Natural killer cell (primary cell): ENCODE measurements at regions not wholly inside any gene's neighbourhood (a gene's known extent, or its start where the extent isn't known, plus 50 kb on each side); places are given as distances from the start of the nearest gene placed in this dataset.

ENCODE experiments used
- ATAC-seq, 3 donors: fragments of 150-1000 bp in 2 of 3; fragments of 200-7000 bp in 1 of 3; cut with Tn5 transposase; 1 replicate in 1 of 3; 2 replicates in 2 of 3; pipeline ENCODE4 v1.10.0; 2021; ENCODE audit warnings: mild to moderate bottlenecking in 2 of 3, moderate library complexity in 2 of 3
- DNase-seq, 2 donors: peaks; one replicate each; pipeline versions ENCODE4 v3.0.0 to v3.0.0-alpha.2; 2013 to 2021; ENCODE audit warnings: mixed read lengths in 1 of 2
- H3K27ac ChIP-seq: one replicate; pipeline ENCODE4 v1.5.1; 2013; ENCODE audit warnings: mild to moderate bottlenecking, low read length
- H3K27me3 ChIP-seq: one replicate; pipeline ENCODE4 v1.6.1; 2013; ENCODE audit warnings: low read length; ENCODE audit not compliant: control insufficient read depth, insufficient read depth
- H3K36me3 ChIP-seq: one replicate; pipeline ENCODE4 v1.6.1; 2013; ENCODE audit warnings: low read length; ENCODE audit not compliant: control insufficient read depth, insufficient read depth
- H3K4me1 ChIP-seq: one replicate; pipeline ENCODE4 v1.6.1; 2013; ENCODE audit warnings: low read length; ENCODE audit not compliant: control insufficient read depth, insufficient read depth
- H3K4me3 ChIP-seq: one replicate; pipeline ENCODE4 v1.5.1; 2013; ENCODE audit warnings: low read length
- H3K9me3 ChIP-seq: one replicate; pipeline ENCODE4 v1.6.1; 2013; ENCODE audit warnings: low read length; ENCODE audit not compliant: control insufficient read depth, insufficient read depth
- H3K27ac Mint-ChIP-seq, 2 donors: one replicate each; pipeline ENCODE4 v1.8.0; 2022; ENCODE audit warnings: mild to moderate bottlenecking in 2 of 2, mixed read lengths in 2 of 2, moderate library complexity in 1 of 2
- H3K27me3 Mint-ChIP-seq, 2 donors: one replicate each; pipeline ENCODE4 v1.8.0; 2022; ENCODE audit warnings: low read depth in 2 of 2, mixed read lengths in 2 of 2
- H3K36me3 Mint-ChIP-seq: one replicate; pipeline ENCODE4 v1.8.0; 2022; ENCODE audit warnings: mixed read lengths
- H3K4me1 Mint-ChIP-seq, 2 donors: one replicate each; pipeline ENCODE4 v1.8.0; 2022; ENCODE audit warnings: mixed read lengths in 2 of 2
- H3K4me3 Mint-ChIP-seq: one replicate; pipeline ENCODE4 v1.8.0; 2022; ENCODE audit warnings: mild to moderate bottlenecking, moderate library complexity, mixed read lengths
- H3K9me3 Mint-ChIP-seq, 2 donors: one replicate each; pipeline ENCODE4 v1.8.0; 2022; ENCODE audit warnings: mixed read lengths in 2 of 2
- CTCF ChIP-seq: fragments of 200-600 bp; IDR thresholded peaks from one replicate; pipeline ENCODE4 v1.8.0; 2022; ENCODE audit warnings: antibody characterized with exemption
- WGBS: methylation state at CpG from one replicate; pipeline ENCODE4 v1.1.7; 2013; ENCODE audit warnings: missing lambda C conversion rate; ENCODE audit not compliant: insufficient coverage; 5-methylcytosine and 5-hydroxymethylcytosine counted together
- intact Hi-C: fragments of 100-400 bp; cut with micrococcal nuclease; formaldehyde crosslinking; loops from one replicate; pipeline ENCODE4 v1.14.2; 2022

- intact Hi-C loops: no loop called here
Observed at GRCh38 chr20:8964959-8965562, 103.8 kb upstream of the PLCB4 start.

GRCh38 chr20:8967641-8968245, 101.1 kb upstream of the PLCB4 start:
- Histone ChIP-seq H3K9me3 (no peaks in the 10 kb centered on the region), H3K36me3 (no peaks in the 10 kb centered on the region), H3K27ac (no peak overlapping the region), H3K27me3 (no peaks in the 10 kb centered on the region), H3K4me1 (no peaks in the 10 kb centered on the region), H3K4me3 (no peak overlapping the region)
- H3K4me1 Mint-ChIP-seq: no peaks in the 10 kb centered on the region
- no peaks in the 10 kb centered on the region for H3K36me3 Mint-ChIP-seq
- peaks cover 8 to 9% of the 10 kb centered on the region in 2 donors for H3K9me3 Mint-ChIP-seq
- no peaks in the 10 kb centered on the region for H3K27me3 Mint-ChIP-seq
- WGBS: 93% methylated on average over 2 of the region's 2 CpGs
- DNase-seq: no peak
- TF ChIP-seq CTCF: no peak
- H3K4me3 Mint-ChIP-seq: no peak overlapping the region
- no peak overlapping the region for H3K27ac Mint-ChIP-seq
- intact Hi-C loops: no loop called here
- no peak for ATAC-seq

More at GRCh38 chr20:8964959-8965562, 103.8 kb upstream of the PLCB4 start:
- Mint-ChIP-seq H3K4me1 (no peaks in the 10 kb centered on the region), H3K9me3 (peaks cover 8 to 9% of the 10 kb centered on the region in 2 donors), H3K27ac (no peak overlapping the region), H3K36me3 (no peaks in the 10 kb centered on the region), H3K4me3 (no peak overlapping the region), H3K27me3 (no peaks in the 10 kb centered on the region)
- 89% methylated on average over 4 of the region's 5 CpGs for WGBS
- ATAC-seq (no peak), DNase-seq (no peak)
- no peak for TF ChIP-seq CTCF
- H3K27me3 ChIP-seq: no peaks in the 10 kb centered on the region
- no peaks in the 10 kb centered on the region for H3K9me3 ChIP-seq
- no peak overlapping the region for H3K4me3 ChIP-seq
- no peaks in the 10 kb centered on the region for H3K36me3 ChIP-seq
- H3K4me1 ChIP-seq: no peaks in the 10 kb centered on the region
- H3K27ac ChIP-seq: no peak overlapping the region

- Mint-ChIP-seq H3K27me3 (no peaks in the 10 kb centered on the region), H3K4me3 (no peak overlapping the region), H3K36me3 (no peaks in the 10 kb centered on the region), H3K9me3 (peaks cover 3 to 4% of the 10 kb centered on the region in 2 donors), H3K27ac (no peak overlapping the region), H3K4me1 (no peaks in the 10 kb centered on the region)
- intact Hi-C loops: no loop called here
- DNase-seq (no peak), ATAC-seq (no peak)
- no peaks in the 10 kb centered on the region for H3K9me3 ChIP-seq
- no peak overlapping the region for H3K27ac ChIP-seq
- TF ChIP-seq CTCF: no peak
- no peaks in the 10 kb centered on the region for H3K27me3 ChIP-seq
- no peaks in the 10 kb centered on the region for H3K36me3 ChIP-seq
- no peak overlapping the region for H3K4me3 ChIP-seq
- H3K4me1 ChIP-seq: no peaks in the 10 kb centered on the region
Observed at GRCh38 chr20:8969146-8969583, 99.7 kb upstream of the PLCB4 start.
